ENCODE measurements at regions not wholly inside any gene's neighbourhood (a gene's known extent, or its start where the extent isn't known, plus 50 kb on each side); places are given as distances from the start of the nearest gene placed in this dataset.

DNA sequence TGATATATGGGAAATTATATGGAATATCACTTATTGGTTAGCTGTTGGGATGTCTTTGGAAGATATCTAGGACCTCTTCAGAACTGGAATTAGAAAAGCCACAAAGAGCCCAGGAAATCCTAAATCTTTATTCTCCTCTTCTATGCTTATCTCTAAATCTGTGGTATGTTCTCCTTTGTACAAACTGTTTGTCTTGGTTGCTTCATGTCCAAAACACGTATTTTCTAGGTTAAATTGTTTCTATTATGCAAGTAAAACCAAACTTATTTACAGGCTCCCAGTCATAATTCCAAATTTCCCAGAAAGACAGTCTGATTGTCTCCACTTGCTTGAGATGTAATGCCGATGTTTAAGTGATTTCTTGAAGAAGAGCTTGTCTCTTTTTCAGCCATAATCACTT is 650.9 kb downstream of the CDH11 start:
- DNase-seq (ENCODE audit: extremely low read depth in 1 of 2, low read depth in 1 of 2): no peak

DNA sequence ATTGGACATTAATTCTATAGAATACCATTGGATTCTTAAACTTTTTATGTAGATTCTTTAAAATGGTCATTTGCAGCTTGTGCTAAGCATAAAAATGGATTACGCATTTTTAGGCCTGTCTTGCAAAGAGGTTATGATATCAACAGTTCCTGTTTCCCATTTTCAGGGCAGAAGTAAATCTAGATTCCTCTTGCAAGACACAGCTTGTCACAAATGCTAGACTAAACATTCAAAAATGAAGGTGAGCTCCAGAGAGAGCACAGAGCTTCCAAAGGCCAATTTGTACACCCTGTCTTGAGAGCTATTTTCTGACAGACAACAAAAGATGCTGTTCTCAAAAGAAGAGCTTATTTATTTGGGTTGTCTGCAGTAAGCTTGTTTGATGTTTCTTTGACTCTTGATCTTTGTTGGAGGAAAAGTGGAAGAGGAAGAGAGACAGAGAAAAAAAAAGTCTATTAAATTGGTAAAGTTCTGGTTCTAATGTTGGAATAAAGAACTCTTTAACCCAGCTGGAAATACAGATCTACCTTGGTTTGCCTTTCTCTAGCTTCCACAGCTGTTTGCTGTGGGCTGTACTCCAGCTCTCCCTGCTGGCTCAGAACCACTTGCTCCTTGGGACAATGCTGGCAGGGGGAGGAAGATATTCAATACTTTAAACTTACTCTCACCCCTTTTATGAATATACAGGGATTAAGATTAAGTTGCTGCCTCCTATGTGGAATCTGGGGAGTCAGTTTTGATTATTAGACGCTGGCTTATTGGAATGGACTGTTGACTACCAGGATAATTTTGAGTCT is 651.8 kb downstream of the CDH11 start:
- DNase-seq (ENCODE audit: extremely low read depth in 1 of 2, low read depth in 1 of 2): no peak

DNA sequence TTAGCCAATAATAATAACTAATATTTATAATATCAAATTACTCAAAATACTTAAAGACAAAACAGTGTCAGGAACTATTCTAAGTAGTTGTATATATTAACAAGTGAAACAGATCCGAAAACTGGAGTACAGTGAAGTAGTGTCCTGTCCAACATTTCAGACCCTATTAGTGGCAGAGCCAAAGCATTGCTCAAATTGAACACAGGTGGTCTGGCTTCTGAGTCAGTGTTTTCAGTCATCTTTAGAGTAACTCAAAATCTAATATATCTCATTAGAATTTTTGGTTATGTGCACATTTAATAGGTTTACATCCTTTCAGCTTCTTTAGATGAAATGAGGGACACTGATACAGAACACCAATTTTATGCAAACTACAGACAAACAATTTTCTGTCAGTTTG is 652.5 kb downstream of the CDH11 start:
- no peak for DNase-seq (ENCODE audit: extremely low read depth in 1 of 2, low read depth in 1 of 2)

DNA sequence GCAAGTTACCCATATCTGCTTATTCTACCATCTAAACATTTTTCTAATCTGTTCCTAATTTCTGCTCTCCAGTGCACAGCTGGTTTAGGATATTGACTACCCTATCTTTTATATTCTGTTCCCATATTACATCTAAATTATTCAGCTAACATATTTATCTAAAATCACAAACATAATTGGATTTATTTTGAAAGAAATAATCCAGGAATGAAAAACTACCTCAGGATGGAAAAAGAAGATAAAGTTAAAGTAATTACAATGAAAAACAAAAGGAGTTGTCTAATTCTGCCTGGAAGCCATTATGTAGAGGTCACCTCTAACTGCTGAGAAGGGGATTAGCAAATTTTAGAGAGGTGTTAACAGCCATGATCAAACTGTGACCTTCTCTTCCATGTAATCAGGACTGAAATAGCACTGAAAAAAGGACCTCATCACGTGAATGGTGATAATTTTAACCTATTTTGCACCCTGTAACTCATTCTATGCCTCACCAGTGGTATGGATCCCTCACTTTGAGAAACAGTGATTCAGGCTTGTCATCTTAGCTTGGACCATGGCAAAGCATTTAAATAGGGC is 653.3 kb downstream of the CDH11 start:
- no peak for DNase-seq (ENCODE audit: extremely low read depth in 1 of 2, low read depth in 1 of 2)

DNA sequence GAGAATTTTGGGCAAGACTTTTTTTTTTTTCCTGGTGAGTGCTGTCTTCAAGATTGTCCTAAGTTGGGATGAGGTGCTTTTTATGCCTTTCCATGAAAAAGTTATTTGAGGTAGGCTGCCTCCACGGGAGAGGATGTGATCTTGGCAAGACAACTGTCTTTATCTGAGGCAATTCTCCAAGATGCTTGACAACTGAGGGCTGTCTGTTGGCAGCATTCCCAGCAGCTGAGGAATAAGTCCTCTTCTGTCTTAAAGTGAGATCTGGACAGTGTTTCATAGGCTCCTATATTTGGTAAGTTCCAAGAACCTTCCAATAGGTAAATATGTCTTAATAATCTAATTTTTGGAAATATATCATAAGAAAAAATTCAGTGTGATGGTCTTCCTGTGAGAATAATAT is 662.0 kb downstream of the CDH11 start:
- no peak for DNase-seq (ENCODE audit: extremely low read depth in 1 of 2, low read depth in 1 of 2)

DNA sequence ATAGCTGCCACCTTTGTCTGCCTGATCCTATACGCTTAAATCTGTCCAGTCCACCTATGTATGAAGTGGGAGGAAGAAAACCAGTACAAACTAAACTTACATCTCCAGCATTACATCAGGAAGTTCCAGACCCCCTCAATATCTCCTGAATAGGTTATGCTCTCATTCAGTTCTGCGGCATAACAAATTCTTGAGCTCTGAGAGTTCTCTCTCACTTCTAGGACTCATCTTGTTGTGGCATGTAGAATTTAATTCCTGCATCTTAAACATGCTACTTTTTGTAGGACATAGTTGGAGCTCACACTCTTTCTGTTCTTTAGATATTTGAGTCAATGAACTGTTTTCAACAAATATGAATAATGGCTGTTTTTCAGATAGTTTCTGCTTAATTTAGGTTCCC is 662.5 kb downstream of the CDH11 start:
- no peak for DNase-seq (ENCODE audit: extremely low read depth in 1 of 2, low read depth in 1 of 2)

DNA sequence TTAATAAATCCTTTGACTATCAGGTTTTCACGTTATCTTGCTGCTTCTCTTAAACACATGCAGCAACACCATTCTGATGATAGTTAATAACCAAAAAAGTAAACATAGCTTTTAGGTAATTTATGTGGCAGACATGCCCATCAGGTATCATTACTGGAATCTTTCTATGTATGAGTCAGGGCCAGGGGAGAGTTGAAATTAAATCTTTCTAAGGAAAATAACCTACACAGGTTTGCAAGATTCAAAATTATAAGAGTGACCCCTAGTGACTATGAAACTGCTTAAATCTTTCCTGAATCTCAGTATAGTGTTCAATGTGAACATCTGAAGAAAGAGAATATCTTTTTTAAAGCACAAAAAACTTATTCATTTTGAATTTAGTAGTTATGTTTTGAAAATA is 666.6 kb downstream of the CDH11 start:
- DNase-seq (ENCODE audit: extremely low read depth in 1 of 2, low read depth in 1 of 2): no peak

DNA sequence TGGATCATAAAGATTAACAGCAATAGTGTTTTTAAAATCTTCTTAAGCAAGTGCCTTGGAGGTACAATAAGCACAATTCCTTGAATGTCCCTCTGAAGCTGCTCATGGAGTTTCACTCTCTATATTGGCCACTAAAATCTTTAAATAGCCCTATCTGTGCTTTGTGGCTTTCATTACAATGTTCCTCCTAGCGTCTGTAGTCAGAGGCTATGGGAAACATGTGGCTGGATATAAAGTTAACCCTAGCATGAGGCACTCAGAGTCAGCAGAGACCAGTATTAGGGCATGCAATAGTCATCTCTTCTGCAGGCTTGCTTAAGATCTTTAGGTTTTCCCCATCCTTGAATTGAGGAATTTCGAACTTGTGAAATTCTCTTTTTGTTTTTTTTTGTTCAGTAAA is 668.2 kb downstream of the CDH11 start:
- DNase-seq (ENCODE audit: extremely low read depth in 1 of 2, low read depth in 1 of 2): no peak

DNA sequence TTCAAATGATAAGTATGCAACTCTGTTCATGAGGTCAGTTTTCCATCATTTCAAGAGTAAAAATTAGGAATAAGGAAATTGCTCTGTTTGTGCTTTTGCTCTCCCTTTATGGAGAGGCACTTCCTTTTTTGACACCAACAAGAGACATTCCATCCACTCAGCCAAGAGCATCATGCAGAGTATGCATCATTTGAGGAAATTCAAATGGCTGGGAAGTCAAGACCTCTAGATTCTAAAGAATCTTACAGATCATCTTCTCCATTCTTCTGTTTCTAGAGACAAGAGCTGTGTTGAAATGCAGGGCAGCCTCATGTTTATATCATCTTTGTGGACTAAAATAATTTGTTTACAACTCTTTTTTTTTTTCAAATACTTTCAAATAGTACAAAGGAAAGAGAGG is 669.4 kb downstream of the CDH11 start:
- DNase-seq (ENCODE audit: extremely low read depth in 1 of 2, low read depth in 1 of 2): no peak

DNA sequence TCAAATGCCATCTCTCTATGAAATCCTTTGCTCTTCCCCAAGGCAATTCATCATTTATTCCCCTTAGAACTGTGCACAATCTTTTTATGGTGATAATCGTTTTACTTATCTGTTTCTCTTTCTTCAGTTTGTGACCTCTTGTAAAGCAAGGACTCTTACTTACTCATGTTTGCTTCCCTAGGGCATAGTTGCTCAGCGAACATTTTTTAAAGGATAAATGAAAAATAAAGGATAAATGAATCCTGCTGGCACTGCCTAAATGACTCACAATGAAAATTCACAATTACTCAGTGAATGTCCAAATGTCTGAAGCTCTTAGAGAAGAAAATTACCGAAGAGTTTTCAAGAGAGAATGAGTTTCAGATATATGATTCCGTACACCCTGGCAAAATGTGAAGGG is 671.7 kb downstream of the CDH11 start:
- DNase-seq (ENCODE audit: extremely low read depth in 1 of 2, low read depth in 1 of 2): no peak

DNA sequence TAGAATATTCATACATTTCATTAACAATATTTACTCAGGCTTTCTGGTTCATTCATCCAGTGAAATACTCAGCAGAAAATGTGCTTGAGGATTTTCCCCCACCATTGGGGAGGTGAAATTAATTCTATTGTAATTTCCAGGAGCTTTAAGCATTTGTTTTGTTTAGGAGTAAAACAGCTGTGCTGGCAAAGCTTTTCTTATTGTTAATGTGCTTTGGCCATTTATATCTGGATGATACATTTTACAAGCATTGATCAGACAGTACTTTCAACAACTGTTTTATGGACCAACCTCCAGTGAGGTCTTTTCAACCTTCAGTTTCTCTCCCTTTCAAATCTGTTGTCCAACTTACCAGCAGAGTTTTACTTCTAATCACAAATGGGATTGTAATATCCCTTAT is 672.4 kb downstream of the CDH11 start:
- no peak for DNase-seq (ENCODE audit: extremely low read depth in 1 of 2, low read depth in 1 of 2)

DNA sequence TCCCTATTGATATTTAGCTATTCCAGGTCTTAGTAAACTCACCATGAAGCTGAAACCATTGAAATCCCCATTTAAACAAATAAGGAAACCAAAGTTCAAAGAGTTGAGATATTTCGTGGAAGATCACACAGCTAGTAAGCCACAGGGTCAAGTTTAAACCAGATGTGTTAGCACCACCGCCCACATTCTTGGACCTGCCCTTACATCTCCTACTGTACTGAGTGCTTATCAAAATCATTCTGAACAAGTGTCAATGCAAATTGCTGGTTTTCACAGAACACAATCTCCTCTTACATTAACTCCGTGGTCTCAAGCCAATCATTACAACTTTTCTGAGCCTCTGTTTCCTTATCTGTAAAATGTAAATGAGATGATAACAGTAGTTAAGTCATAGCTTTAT is 676.2 kb downstream of the CDH11 start:
- no peak for DNase-seq (ENCODE audit: extremely low read depth in 1 of 2, low read depth in 1 of 2)

DNA sequence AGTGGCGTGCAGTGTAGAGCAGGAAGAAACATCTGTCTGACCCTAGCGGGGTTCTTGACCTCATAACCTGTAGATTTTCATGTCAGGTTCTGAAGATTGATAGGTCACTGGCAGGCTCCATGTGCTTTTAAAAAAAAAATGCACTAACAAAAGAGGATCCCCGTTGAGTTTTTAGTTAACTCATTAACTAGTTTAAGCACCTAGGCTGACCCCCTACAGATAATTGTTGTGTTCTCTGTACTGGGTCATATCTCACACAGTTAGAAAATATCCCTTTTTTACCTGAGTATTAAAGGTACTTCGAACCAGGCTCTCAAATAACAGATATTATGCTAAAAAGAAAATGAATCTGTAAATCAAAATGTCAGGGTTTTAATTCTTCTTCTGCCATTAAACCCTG is 676.6 kb downstream of the CDH11 start:
- DNase-seq (ENCODE audit: extremely low read depth in 1 of 2, low read depth in 1 of 2): no peak

DNA sequence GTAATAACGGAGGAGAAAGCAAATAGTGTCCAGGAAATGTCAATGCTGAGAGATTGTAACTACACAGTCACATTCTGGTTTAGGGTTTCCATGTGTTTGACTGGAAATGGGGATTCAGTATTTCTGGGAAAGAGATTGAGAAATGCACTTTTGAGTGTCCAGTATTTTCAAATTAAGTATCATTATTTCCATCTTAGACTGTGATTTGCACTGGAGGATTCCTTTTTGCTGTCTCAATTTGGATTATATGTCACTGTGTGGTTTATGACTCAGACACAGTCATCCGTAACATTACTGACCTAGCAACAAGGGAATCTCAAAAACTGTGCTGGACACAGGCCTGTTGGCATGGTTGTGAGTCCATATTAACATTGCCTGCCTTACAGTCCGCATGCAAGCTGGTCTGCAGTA is 681.4 kb downstream of the CDH11 start:
- no peak for DNase-seq (ENCODE audit: extremely low read depth in 1 of 2, low read depth in 1 of 2)

DNA sequence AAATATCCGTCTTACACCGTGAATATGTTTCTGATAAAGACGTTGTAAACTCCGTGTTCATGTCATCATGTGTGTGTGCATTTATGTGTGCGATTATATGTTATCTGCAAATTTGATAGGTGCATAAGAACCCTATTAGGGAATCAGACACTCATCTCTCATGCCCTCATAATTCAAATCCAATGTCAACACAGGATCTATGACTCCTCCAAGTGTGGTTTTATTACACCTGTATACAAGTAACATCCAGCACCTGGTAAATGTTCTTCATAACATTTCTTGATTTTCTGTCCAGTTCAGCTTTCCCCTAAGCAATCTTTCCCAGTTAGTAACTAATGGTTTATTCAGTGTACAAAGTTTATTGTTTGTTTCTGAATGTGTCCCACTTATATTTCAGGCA is 681.9 kb downstream of the CDH11 start:
- no peak for DNase-seq (ENCODE audit: extremely low read depth in 1 of 2, low read depth in 1 of 2)

DNA sequence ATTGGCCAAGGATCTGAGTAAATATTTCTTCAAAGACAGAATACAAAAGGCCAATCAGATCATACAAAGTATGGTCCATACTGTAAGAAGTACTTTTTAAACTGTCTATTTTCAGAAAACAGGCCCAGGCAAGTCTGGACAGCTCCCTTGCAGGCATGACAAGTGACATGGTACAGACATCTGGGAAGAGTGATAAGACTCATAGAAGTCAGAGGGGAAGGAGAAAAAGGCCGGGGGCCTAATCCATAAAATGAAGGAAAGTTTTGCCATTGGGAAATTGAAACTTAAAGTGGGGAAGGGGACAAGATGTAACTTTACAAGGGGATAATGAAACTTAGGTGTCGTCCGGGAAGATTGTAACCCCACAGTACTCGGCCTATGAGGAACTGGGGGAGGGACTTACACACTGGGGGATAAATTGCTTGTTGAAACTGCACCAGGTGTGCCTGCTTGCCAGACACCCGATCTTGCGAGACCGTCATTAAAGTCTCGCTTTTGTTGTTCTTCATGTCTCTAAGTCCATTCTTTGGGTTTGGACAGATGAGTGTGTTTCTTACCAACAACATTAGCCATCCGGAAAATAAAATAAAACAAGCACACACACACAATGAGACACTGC is 684.0 kb downstream of the CDH11 start:
- no peak for DNase-seq (ENCODE audit: extremely low read depth in 1 of 2, low read depth in 1 of 2)

DNA sequence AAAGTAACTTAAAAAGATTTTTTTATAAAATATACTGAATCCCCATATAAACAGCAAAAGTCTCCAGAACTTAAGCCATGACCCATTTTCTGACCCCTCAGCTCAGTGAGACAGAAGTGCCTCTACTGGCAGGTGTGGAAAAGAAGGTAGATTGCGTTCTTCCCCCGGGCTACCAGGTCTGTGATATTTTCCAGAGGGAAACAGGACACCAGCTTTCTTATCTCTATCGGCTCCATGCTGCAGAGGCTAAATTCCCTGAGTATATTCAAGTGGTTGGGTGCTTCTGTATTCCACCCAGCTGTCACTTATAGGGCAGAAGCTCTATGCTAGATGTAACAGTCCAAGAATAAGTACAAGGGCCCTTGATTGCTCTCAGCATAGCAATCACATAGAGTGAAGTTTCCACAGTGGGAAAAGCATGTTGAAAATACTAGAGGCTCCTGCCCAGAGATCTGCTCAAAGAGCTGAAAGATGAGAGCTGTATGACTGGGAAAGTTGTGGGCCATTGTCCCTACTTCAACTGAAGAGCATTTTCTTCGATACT is 687.3 kb downstream of the CDH11 start:
- no peak for DNase-seq (ENCODE audit: extremely low read depth in 1 of 2, low read depth in 1 of 2)

DNA sequence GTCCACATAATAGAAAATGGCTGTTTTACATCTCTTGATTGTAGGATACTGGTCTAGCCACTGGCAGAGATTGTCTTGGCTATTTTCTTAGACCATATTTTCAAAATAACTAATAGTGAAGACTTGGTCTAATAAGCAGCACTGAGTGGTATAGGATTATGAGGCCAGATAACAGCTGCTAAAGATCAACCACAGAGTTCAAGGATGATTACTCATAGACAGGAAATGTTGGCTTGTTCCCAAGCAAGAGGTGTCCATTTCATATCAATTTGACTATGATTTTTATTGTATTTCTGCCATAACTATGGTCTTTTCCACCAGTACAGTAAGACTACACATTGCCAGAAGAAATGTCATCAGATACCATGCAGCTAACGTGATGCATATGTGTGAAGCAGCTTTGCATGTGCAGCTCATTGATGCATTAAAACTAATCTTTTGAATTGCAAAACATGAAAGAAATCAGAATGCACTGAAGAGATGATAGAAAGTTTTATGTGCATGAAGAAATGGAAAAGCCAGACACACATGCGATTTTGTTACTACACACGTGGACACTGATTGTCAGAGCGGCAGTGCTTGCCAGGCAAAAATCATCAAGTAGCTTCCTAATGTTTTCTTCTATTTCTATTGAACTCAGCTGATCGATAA is 693.3 kb downstream of the CDH11 start:
- DNase-seq (ENCODE audit: extremely low read depth in 1 of 2, low read depth in 1 of 2): no peak

DNA sequence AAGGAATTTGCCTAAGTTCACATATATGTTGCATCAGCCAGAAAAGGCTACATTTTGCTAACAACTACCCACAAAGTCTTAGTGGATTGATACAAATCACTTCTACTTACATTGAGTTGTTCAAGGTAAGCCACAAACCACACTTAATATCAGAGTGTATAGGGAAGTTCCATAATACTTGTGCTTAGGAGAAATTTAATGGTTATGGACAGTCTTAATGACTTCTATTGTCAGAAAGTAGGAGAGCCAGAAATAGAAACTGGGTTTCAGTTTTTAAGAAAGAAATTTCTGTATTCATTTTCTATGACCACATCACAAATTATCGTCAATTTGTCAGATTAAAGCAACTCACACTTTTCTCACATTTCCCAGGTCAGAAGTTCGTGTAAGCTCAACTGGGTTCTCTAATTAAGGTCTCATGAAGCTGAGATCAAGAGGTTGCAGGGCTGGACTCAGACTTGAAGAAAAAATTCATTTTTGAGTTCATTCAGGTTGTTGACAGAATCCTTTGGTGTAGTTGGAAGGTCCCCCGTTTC is 695.7 kb downstream of the CDH11 start:
- DNase-seq (ENCODE audit: extremely low read depth in 1 of 2, low read depth in 1 of 2): no peak

DNA sequence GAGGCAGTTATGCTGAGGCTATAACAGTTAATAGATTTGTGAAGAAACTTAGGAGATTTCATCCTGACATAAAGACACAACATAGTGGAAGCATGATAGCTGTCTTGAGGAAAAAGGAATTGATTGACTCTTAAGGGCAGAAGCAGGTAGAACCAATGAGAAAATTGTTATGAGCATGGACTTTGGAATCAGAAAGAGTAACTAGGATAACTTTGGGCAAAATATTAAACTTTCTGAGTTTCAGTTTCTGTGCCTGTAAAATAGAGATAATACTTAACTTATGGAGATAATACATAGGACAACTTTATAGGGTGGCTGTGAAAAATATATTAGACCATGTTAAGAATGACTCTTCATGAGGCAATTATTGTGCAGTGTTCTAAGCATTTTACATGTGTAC is 696.5 kb downstream of the CDH11 start:
- no peak for DNase-seq (ENCODE audit: extremely low read depth in 1 of 2, low read depth in 1 of 2)

DNA sequence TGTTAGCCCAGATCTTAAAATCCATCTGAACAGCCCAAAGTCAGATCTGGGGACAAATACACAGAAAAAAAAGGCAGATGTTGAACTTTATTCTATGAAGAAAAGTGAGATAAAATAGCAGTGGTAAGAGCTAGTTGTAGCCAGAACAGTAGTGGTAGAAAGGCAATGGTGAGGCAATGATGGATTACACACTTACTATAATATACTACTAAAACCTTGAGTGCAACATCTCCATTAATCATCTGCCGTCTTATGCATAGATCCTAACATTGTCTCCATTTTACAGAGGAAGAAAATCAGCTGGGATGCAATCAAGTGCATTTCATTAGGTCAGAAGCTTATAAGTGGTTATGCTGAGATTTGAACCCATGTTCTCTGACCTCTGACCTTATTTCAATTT is 699.6 kb downstream of the CDH11 start:
- DNase-seq (ENCODE audit: extremely low read depth in 1 of 2, low read depth in 1 of 2): no peak

Measured in stimulated activated CD8-positive, alpha-beta memory T cell treated with anti-CD3 and anti-CD28 coated beads, Interleukin-7, amount 100 ng/mL, for 48 hours (primary cell).